ENCODE measurements at regions not wholly inside any gene's neighbourhood (a gene's known extent, or its start where the extent isn't known, plus 50 kb on each side); places are given as distances from the start of the nearest gene placed in this dataset.

- TF ChIP-seq SP1 (IDR thresholded peaks at IDR 0.05) (no peak), FOXM1 (IDR thresholded peaks at IDR 0.05; ENCODE audit: borderline replicate concordance) (no peak), LEF1 (IDR thresholded peaks at IDR 0.05; ENCODE audit: borderline replicate concordance) (no peak), TARDBP (IDR thresholded peaks at IDR 0.05) (no peak), CTBP1 (IDR thresholded peaks at IDR 0.05; ENCODE audit: borderline replicate concordance) (no peak), NFRKB (IDR thresholded peaks at IDR 0.05) (no peak), ZNF384 (IDR thresholded peaks at IDR 0.05) (no peak), SUZ12 (IDR thresholded peaks at IDR 0.05) (no peak), HDGF (IDR thresholded peaks at IDR 0.05; ENCODE audit: borderline replicate concordance) (no peak), ELF4 (IDR thresholded peaks at IDR 0.05) (no peak), L3MBTL2 (conservative IDR thresholded peaks at IDR 0.05) (no peak), FOXK2 (IDR thresholded peaks at IDR 0.05) (no peak)
Observed at GRCh38 chr2:100658017-100658416, 95.2 kb downstream of the PDCL3 start.
